ENCODE measurements at regions not wholly inside any gene's neighbourhood (a gene's known extent, or its start where the extent isn't known, plus 50 kb on each side); places are given as distances from the start of the nearest gene placed in this dataset.

- TF ChIP-seq CTCF (IDR thresholded peaks at IDR 0.05; ENCODE audit: poor library complexity), result no peak
- TF ChIP-seq EZH2 (IDR thresholded peaks at IDR 0.05; ENCODE audit: borderline replicate concordance), result no peak
- TF ChIP-seq EZH2phosphoT487 (IDR thresholded peaks at IDR 0.05; ENCODE audit: low read depth, severe bottlenecking, unreplicated experiment), result no peak
Measured at GRCh38 chr9:89801742-89802670, 197.2 kb downstream of the GADD45G start.

All from hepatocyte (in vitro differentiated cells).